ENCODE measurements at regions not wholly inside any gene's neighbourhood (a gene's known extent, or its start where the extent isn't known, plus 50 kb on each side); places are given as distances from the start of the nearest gene placed in this dataset.
"Not testable (repeated sequence)": the region's sequence is repeated elsewhere in the genome, so short reads cannot be mapped to it uniquely, and the experiment has no call there.

DNA sequence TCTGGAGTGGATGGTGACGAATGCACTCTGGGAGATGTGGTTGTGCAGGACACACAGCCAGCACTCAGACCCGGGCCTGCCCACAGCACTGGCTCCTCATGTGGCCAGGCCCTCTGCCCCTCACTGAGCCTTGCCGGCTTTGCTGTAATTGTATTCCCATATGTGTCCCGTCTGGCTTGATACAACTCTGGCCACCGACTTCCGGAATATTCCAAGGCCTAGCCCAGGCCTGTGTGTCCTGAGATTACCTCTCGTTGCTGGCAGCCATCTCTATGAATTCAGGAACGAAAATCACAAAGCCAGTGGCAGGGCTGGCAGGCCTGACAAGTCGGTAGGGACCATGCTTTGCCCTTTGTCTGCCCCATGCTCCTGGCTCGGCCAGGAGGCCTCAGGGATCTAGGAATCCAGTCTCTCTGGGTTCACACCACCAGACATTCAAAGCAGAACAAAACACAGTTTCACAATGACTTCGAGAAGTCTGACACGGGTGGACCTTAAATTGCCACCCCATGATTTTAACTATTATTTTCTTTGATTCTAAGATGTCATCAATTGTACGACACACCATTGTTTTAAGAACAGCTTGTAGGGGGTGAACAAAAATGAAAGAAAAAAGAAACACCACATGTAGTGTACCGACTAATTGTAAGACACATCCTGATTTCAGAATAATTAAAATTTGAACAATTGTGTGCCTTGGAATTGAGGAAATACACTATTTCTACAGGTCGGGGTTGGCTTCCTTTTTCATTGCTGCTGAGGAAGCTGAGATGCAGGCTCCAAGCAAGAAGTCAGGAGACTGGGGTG is 154.5 kb downstream of the BCL2L11 start:
- TF ChIP-seq, protein P1, sequence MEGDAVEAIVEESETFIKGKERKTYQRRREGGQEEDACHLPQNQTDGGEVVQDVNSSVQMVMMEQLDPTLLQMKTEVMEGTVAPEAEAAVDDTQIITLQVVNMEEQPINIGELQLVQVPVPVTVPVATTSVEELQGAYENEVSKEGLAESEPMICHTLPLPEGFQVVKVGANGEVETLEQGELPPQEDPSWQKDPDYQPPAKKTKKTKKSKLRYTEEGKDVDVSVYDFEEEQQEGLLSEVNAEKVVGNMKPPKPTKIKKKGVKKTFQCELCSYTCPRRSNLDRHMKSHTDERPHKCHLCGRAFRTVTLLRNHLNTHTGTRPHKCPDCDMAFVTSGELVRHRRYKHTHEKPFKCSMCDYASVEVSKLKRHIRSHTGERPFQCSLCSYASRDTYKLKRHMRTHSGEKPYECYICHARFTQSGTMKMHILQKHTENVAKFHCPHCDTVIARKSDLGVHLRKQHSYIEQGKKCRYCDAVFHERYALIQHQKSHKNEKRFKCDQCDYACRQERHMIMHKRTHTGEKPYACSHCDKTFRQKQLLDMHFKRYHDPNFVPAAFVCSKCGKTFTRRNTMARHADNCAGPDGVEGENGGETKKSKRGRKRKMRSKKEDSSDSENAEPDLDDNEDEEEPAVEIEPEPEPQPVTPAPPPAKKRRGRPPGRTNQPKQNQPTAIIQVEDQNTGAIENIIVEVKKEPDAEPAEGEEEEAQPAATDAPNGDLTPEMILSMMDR (IDR thresholded peaks at IDR 0.05; ENCODE audit: extremely low read depth in 1 of 2, insufficient read depth in 1 of 2, low read depth in 1 of 2, low read length in 2 of 2), result not testable (repeated sequence)
- TF ChIP-seq, protein P2, sequence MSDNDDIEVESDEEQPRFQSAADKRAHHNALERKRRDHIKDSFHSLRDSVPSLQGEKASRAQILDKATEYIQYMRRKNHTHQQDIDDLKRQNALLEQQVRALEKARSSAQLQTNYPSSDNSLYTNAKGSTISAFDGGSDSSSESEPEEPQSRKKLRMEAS (IDR thresholded peaks at IDR 0.05; ENCODE audit: insufficient read depth, insufficient read length), result not testable (repeated sequence)
- TF ChIP-seq POLR2A (IDR thresholded peaks at IDR 0.05; ENCODE audit: low read depth, low read length); EZH2 (IDR thresholded peaks at IDR 0.05; ENCODE audit: borderline replicate concordance, low read depth, low read length, severe bottlenecking); POLR2AphosphoS5 (IDR thresholded peaks at IDR 0.05; ENCODE audit: insufficient read depth, low read depth, low read length); MYC (IDR thresholded peaks at IDR 0.05; ENCODE audit: low read depth, low read length); JUN (IDR thresholded peaks at IDR 0.05; ENCODE audit: borderline replicate concordance, insufficient read depth, insufficient read length, low read depth); FOS (IDR thresholded peaks at IDR 0.05; ENCODE audit: borderline replicate concordance, insufficient read depth, low read length); GATA2 (IDR thresholded peaks at IDR 0.05; ENCODE audit: insufficient read depth, insufficient read length, low read depth, low read length): not testable (repeated sequence)
